Smooth muscle cell (in vitro differentiated cells): ENCODE measurements at regions not wholly inside any gene's neighbourhood (a gene's known extent, or its start where the extent isn't known, plus 50 kb on each side); places are given as distances from the start of the nearest gene placed in this dataset.

Experiments used
- DNase-seq: peaks from one replicate; lab custom pipeline; 2025; ENCODE audit not compliant: unreplicated experiment; lab: John Stamatoyannopoulos, UW
- H2AFZ ChIP-seq: fragments of 200-600 bp; sonication (generic); 2 replicates; pipeline ENCODE4 v1.6.0; 2016; ENCODE audit warnings: antibody characterized with exemption, low read depth, mild to moderate bottlenecking
- H3F3A ChIP-seq: fragments of 200-600 bp; sonication (generic); 2 replicates; pipeline ENCODE4 v1.6.0; 2017; ENCODE audit warnings: antibody characterized with exemption, low read depth
- H3K27ac ChIP-seq: fragments of 200-600 bp; sonication (generic); 2 replicates; pipeline ENCODE4 v1.5.1; 2016; ENCODE audit warnings: low read depth, mild to moderate bottlenecking
- H3K27me3 ChIP-seq: fragments of 200-600 bp; sonication (generic); 2 replicates; pipeline ENCODE4 v1.6.1; 2016; ENCODE audit warnings: low read depth, mild to moderate bottlenecking
- H3K36me3 ChIP-seq: fragments of 200-600 bp; sonication (generic); 2 replicates; pipeline ENCODE4 v1.5.1; 2016; ENCODE audit warnings: low read depth
- H3K4me1 ChIP-seq: fragments of 200-600 bp; sonication (generic); 2 replicates; pipeline ENCODE4 v1.5.1; 2016; ENCODE audit warnings: low read depth
- H3K4me2 ChIP-seq: fragments of 200-600 bp; sonication (generic); 2 replicates; pipeline ENCODE4 v1.6.0; 2016; ENCODE audit warnings: mild to moderate bottlenecking
- H3K4me3 ChIP-seq: fragments of 200-600 bp; sonication (generic); 2 replicates; pipeline ENCODE4 v1.5.1; 2016; ENCODE audit warnings: mild to moderate bottlenecking
- H3K79me2 ChIP-seq: fragments of 200-600 bp; sonication (generic); 2 replicates; pipeline ENCODE4 v1.6.0; 2016; ENCODE audit warnings: low read depth, mild to moderate bottlenecking
- H3K9ac ChIP-seq: fragments of 200-600 bp; sonication (generic); 2 replicates; pipeline ENCODE4 v1.6.0; 2016; ENCODE audit warnings: low read depth
- H3K9me3 ChIP-seq: fragments of 200-600 bp; sonication (generic); replicated peaks from 2 replicates; pipeline ENCODE4 v1.5.1; 2016; ENCODE audit warnings: low read depth
- H4K20me1 ChIP-seq: fragments of 200-600 bp; sonication (generic); 2 replicates; pipeline ENCODE4 v1.6.0; 2016; ENCODE audit warnings: low read depth
- CTCF ChIP-seq: fragments of 200-600 bp; sonication (generic); IDR thresholded peaks from 2 replicates; pipeline ENCODE4 v1.5.1; 2017; ENCODE audit warnings: borderline replicate concordance, mild to moderate bottlenecking, antibody characterized with exemption; ENCODE audit not compliant: insufficient read depth, poor library complexity, severe bottlenecking
- WGBS: methylation state at CpG from one replicate; pipeline ENCODE4 v1.1.7; 2016; ENCODE audit warnings: low lambda C conversion rate; 5-methylcytosine and 5-hydroxymethylcytosine counted together

- Histone ChIP-seq H3K27me3 (no peaks in the 10 kb centered on the region), H3K9me3 (no peaks in the 10 kb centered on the region), H3K4me1 (no peaks in the 10 kb centered on the region), H3K36me3 (no peaks in the 10 kb centered on the region), H3K4me2 (no peak overlapping the region), H3K9ac (no peak overlapping the region), H3K27ac (peak overlapping the region; percentile 4), H4K20me1 (no peaks in the 10 kb centered on the region), H3F3A (no peaks in the 10 kb centered on the region), H3K4me3 (no peak overlapping the region), H3K79me2 (no peaks in the 10 kb centered on the region), H2AFZ (no peak overlapping the region)
- no peak for TF ChIP-seq CTCF
- DNase-seq, result no peak
- WGBS, result 90% methylated on average over 3 of the region's 3 CpGs
These were observed 330.1 kb upstream of the MARCKS start for GRCh38 chr6:113526995-113527394.

GRCh38 chr6:113528111-113528510, 329.0 kb upstream of the MARCKS start:
- 56% methylated on average over 3 of the region's 3 CpGs for WGBS
- no peaks in the 10 kb centered on the region for H3K9me3 ChIP-seq

GRCh38 chr6:113529196-113529595, 327.9 kb upstream of the MARCKS start:
- H4K20me1 ChIP-seq, result no peaks in the 10 kb centered on the region
- no peaks in the 10 kb centered on the region for H3K4me1 ChIP-seq
- no peak overlapping the region for H3K4me2 ChIP-seq
- no peak overlapping the region for H2AFZ ChIP-seq
- no peak overlapping the region for H3K4me3 ChIP-seq
- H3K9me3 ChIP-seq, result no peaks in the 10 kb centered on the region
- no peak overlapping the region for H3K9ac ChIP-seq
- no peaks in the 10 kb centered on the region for H3K27me3 ChIP-seq
- no peaks in the 10 kb centered on the region for H3K36me3 ChIP-seq
- H3K27ac ChIP-seq, result no peak overlapping the region
- no peaks in the 10 kb centered on the region for H3F3A ChIP-seq
- no peak for TF ChIP-seq CTCF
- no peaks in the 10 kb centered on the region for H3K79me2 ChIP-seq
- no peak for DNase-seq

More at GRCh38 chr6:113528111-113528510, 329.0 kb upstream of the MARCKS start:
- Histone ChIP-seq H3F3A (no peaks in the 10 kb centered on the region), H3K27me3 (no peaks in the 10 kb centered on the region), H2AFZ (no peak overlapping the region), H3K36me3 (no peaks in the 10 kb centered on the region), H3K4me1 (no peaks in the 10 kb centered on the region), H3K27ac (no peak overlapping the region), H3K4me2 (no peak overlapping the region), H3K9ac (no peak overlapping the region), H4K20me1 (no peaks in the 10 kb centered on the region), H3K79me2 (no peaks in the 10 kb centered on the region), H3K4me3 (no peak overlapping the region)
- no peak for DNase-seq
- no peak for TF ChIP-seq CTCF

- no peak for DNase-seq
- no peaks in the 10 kb centered on the region for H4K20me1 ChIP-seq
- no peak overlapping the region for H2AFZ ChIP-seq
- no peak overlapping the region for H3K4me3 ChIP-seq
- H3K4me2 ChIP-seq, result no peak overlapping the region
- no peak overlapping the region for H3K9ac ChIP-seq
- TF ChIP-seq CTCF, result no peak
- H3K4me1 ChIP-seq, result no peaks in the 10 kb centered on the region
- no peaks in the 10 kb centered on the region for H3F3A ChIP-seq
- no peak overlapping the region for H3K27ac ChIP-seq
- H3K36me3 ChIP-seq, result no peaks in the 10 kb centered on the region
- no peaks in the 10 kb centered on the region for H3K27me3 ChIP-seq
- no peaks in the 10 kb centered on the region for H3K9me3 ChIP-seq
- WGBS, result 98% methylated on average over 1 of the region's 1 CpG
- H3K79me2 ChIP-seq, result no peaks in the 10 kb centered on the region
These were observed 327.3 kb upstream of the MARCKS start for GRCh38 chr6:113529879-113530278.
